HepG2 (cell line): ENCODE measurements at regions not wholly inside any gene's neighbourhood (a gene's known extent, or its start where the extent isn't known, plus 50 kb on each side); places are given as distances from the start of the nearest gene placed in this dataset.

Experiments used
- ATAC-seq: fragments of 200-7000 bp; cut with Tn5 transposase; 3 replicates; pipeline ENCODE4 v1.9.1; 2020; ENCODE audit warnings: mild to moderate bottlenecking, moderate library complexity
- BruUV-seq: library from RNA; stranded (reverse); fragments of 400-500 nt; replicated peaks from 2 replicates; lab custom pipeline; 2021; lab: Mats Ljungman, UMichigan
- CTCF ChIA-PET: fragments of 300-600 bp; formaldehyde crosslinking; extraction: SDS; loops from one replicate; lab custom pipeline; 2021; ENCODE audit warnings: low total read pairs, inconsistent platforms, low intra/inter-chr PET ratio; lab: Yijun Ruan, JAX
- POLR2A ChIA-PET: fragments of 350-600 bp; sonication (Branson Sonifier 250); formaldehyde crosslinking; loops from one replicate; lab custom pipeline; 2020; ENCODE audit warnings: antibody characterized with exemption, inconsistent platforms; lab: Yijun Ruan, JAX
- DNase-seq: peaks from one replicate; pipeline ENCODE4 v3.0.0-alpha.2; 2015; ENCODE audit warnings: low spot score
- FAIRE-seq: peaks from 3 replicates; lab custom pipeline; 2011; peaks lifted over from hg19 to GRCh38; lab: Jason Lieb, UNC
- H2AFZ ChIP-seq: one replicate; pipeline ENCODE4 v1.6.1; 2011; ENCODE audit warnings: low read length, inconsistent platforms
- H3K27ac ChIP-seq: fragments of 300-600 bp; 3 replicates; pipeline ENCODE4 v1.8.0; 2011; ENCODE audit warnings: mixed run types, mild to moderate bottlenecking, mixed read lengths, low read length, inconsistent platforms; ENCODE audit not compliant: insufficient read depth; ENCODE audit errors: extremely low read length
- H3K27me3 ChIP-seq, 2 experiments: fragments of 200-600 bp in 1 of 2; 2 replicates in 1 of 2; 3 replicates in 1 of 2; pipeline versions ENCODE4 v1.6.0 to v1.8.0; 2011; ENCODE audit warnings: low read length in 2 of 2, mild to moderate bottlenecking in 2 of 2, moderate library complexity in 2 of 2, inconsistent platforms in 1 of 2; ENCODE audit not compliant: insufficient read depth in 2 of 2, control insufficient read depth in 1 of 2
- H3K36me3 ChIP-seq, 2 experiments: fragments of 200-600 bp in 1 of 2; replicated peaks in 1 of 2; 2 replicates in 1 of 2; 3 replicates in 1 of 2; pipeline versions ENCODE4 v1.5.1 to v1.8.0; 2011; ENCODE audit warnings: low read length in 2 of 2, inconsistent platforms in 1 of 2; ENCODE audit not compliant: insufficient read depth in 2 of 2, control insufficient read depth in 1 of 2
- H3K4me1 ChIP-seq: 2 replicates; pipeline ENCODE4 v1.5.1; 2012; ENCODE audit warnings: low read length, inconsistent platforms; ENCODE audit not compliant: insufficient read depth
- H3K4me2 ChIP-seq: 2 replicates; pipeline ENCODE4 v1.6.0; 2011; ENCODE audit warnings: low read depth, low read length, inconsistent platforms
- H3K4me3 ChIP-seq, 3 experiments: fragments of 200-600 bp in 1 of 3; sonication (generic), shearing (Covaris generic) in 1 of 3; replicated peaks in 1 of 3; 2 replicates each; pipeline ENCODE4 v1.5.1; 2011 to 2016; ENCODE audit warnings: low read length in 3 of 3, inconsistent platforms in 2 of 3, low read depth in 2 of 3, mild to moderate bottlenecking in 2 of 3, control low read depth in 1 of 3, mixed read lengths in 1 of 3; ENCODE audit not compliant: insufficient read depth in 1 of 3
- H3K79me2 ChIP-seq: one replicate; pipeline ENCODE4 v1.6.1; 2011; ENCODE audit warnings: low read length, inconsistent platforms; ENCODE audit not compliant: insufficient read depth
- H3K9ac ChIP-seq: 2 replicates; pipeline ENCODE4 v1.6.0; 2011; ENCODE audit warnings: mild to moderate bottlenecking, low read depth, low read length, inconsistent platforms; ENCODE audit not compliant: insufficient read depth
- H3K9me3 ChIP-seq: 2 replicates; pipeline ENCODE4 v1.5.1; 2012; ENCODE audit warnings: mild to moderate bottlenecking, low read length
- H4K20me1 ChIP-seq: 2 replicates; pipeline ENCODE4 v1.6.0; 2011; ENCODE audit warnings: inconsistent platforms, mild to moderate bottlenecking, low read length, moderate library complexity; ENCODE audit not compliant: insufficient read depth
- ELF1 ChIP-seq: sonication (generic); formaldehyde crosslinking; IDR thresholded peaks from 2 replicates; pipeline ENCODE4 v1.4.0; 2020; ENCODE audit warnings: missing genetic modification reagents
- KDM3A ChIP-seq: IDR thresholded peaks from 2 replicates; pipeline ENCODE4 v1.6.1; 2018; ENCODE audit warnings: low read depth, missing compliant biosample characterization
- MTA3 ChIP-seq: sonication (generic); formaldehyde crosslinking; IDR thresholded peaks from 2 replicates; pipeline ENCODE4 v1.4.0; 2020; ENCODE audit warnings: missing genetic modification reagents
- POLR2A ChIP-seq, 2 experiments: IDR thresholded peaks; 2 replicates each; pipeline ENCODE4 v1.6.1; 2011; ENCODE audit warnings: low read depth in 2 of 2, low read length in 2 of 2, mild to moderate bottlenecking in 1 of 2, moderate library complexity in 1 of 2; ENCODE audit not compliant: insufficient read depth in 1 of 2
- POLR2G ChIP-seq: fragments of 200-400 bp; formaldehyde crosslinking; IDR thresholded peaks from 2 replicates; pipeline ENCODE4 v1.6.1; 2018; ENCODE audit warnings: mild to moderate bottlenecking, low read depth, low read length, moderate library complexity
- PRDM10 ChIP-seq: sonication (generic); formaldehyde crosslinking; IDR thresholded peaks from 2 replicates; pipeline ENCODE4 v1.4.0; 2020; ENCODE audit warnings: low read depth, missing genetic modification reagents
- RBAK ChIP-seq: sonication (generic); formaldehyde crosslinking; IDR thresholded peaks from 2 replicates; pipeline ENCODE4 v1.5.1; 2020; ENCODE audit warnings: mild to moderate bottlenecking, missing genetic modification reagents
- TAF1 ChIP-seq: sonication (generic); formaldehyde crosslinking; IDR thresholded peaks from 2 replicates; pipeline ENCODE4 v1.4.0; 2020; ENCODE audit warnings: missing genetic modification reagents
- TRAFD1 ChIP-seq: sonication (generic); formaldehyde crosslinking; IDR thresholded peaks from 2 replicates; pipeline ENCODE4 v1.5.1; 2020; ENCODE audit warnings: missing genetic modification reagents, mild to moderate bottlenecking, borderline replicate concordance
- ZNF10 ChIP-seq: sonication (generic); formaldehyde crosslinking; IDR thresholded peaks from 2 replicates; pipeline ENCODE4 v1.4.0; 2020; ENCODE audit warnings: mild to moderate bottlenecking, low read depth, missing genetic modification reagents, borderline replicate concordance
- ZNF253 ChIP-seq: sonication (generic); formaldehyde crosslinking; IDR thresholded peaks from 2 replicates; pipeline ENCODE4 v1.8.0; 2022; ENCODE audit warnings: mild to moderate bottlenecking, missing genetic modification reagents, borderline replicate concordance
- ZNF296 ChIP-seq: sonication (generic); formaldehyde crosslinking; conservative IDR thresholded peaks from 2 replicates; pipeline ENCODE4 v1.5.0; 2020; ENCODE audit warnings: mild to moderate bottlenecking, missing genetic modification reagents
- ZNF362 ChIP-seq: sonication (generic); formaldehyde crosslinking; IDR thresholded peaks from 2 replicates; pipeline ENCODE4 v1.4.0; 2020; ENCODE audit warnings: missing genetic modification reagents, mild to moderate bottlenecking, borderline replicate concordance
- ZSCAN9 ChIP-seq: IDR thresholded peaks from 2 replicates; pipeline ENCODE4 v1.6.1; 2016; ENCODE audit warnings: borderline replicate concordance
- WGBS: methylation state at CpG from one replicate; pipeline ENCODE4 v1.1.6; 2017; ENCODE audit warnings: low lambda C conversion rate; 5-methylcytosine and 5-hydroxymethylcytosine counted together
- in situ Hi-C: cut with HindIII; loops from 2 replicates; pipeline ENCODE4 v1.10.0; 2017; ENCODE audit warnings: low pct_unique_long_range_greater_than_20kb; ENCODE audit not compliant: extremely low pct_ligation_motif_present
- intact Hi-C: fragments of 100-400 bp; cut with micrococcal nuclease; formaldehyde crosslinking; loops from one replicate; pipeline ENCODE4 v1.10.0; 2022; ENCODE audit not compliant: unreplicated experiment

- no peak for DNase-seq
- POLR2A ChIA-PET: no interaction called here
- H3K9ac ChIP-seq: no peak overlapping the region
- H2AFZ ChIP-seq: no peak overlapping the region
- H3K79me2 ChIP-seq: no peaks in the 10 kb centered on the region
- CTCF ChIA-PET: no interaction called here
- TF ChIP-seq ZSCAN9 (CRISPR knock-in tag) (no peak), KDM3A (no peak), TRAFD1 (CRISPR knock-in tag) (no peak), PRDM10 (CRISPR knock-in tag) (no peak), ZNF362 (no peak), POLR2A (IDR thresholded peaks at IDR 0.05; ENCODE audit: insufficient read depth in 1 of 2, low read depth in 2 of 2, low read length in 2 of 2) (no peak), ELF1 (CRISPR knock-in tag) (no peak), ZNF296 (no peak), POLR2G (no peak), TAF1 (CRISPR knock-in tag) (no peak), MTA3 (CRISPR knock-in tag) (no peak), ZNF253 (CRISPR knock-in tag) (no peak), RBAK (CRISPR knock-in tag) (no peak), ZNF10 (CRISPR knock-in tag) (no peak)
- no peak overlapping the region for H3K27ac ChIP-seq
- 3% methylated on average over 3 of the region's 3 CpGs for WGBS
- in situ Hi-C loops: no loop called here
- H3K4me1 ChIP-seq: no peaks in the 10 kb centered on the region
- ATAC-seq: no peak
- no peak for FAIRE-seq
- no peaks in the 10 kb centered on the region for H3K36me3 ChIP-seq
- intact Hi-C loops: no loop called here
- BruUV-seq: no TSS peak
- H4K20me1 ChIP-seq: no peaks in the 10 kb centered on the region
- H3K4me3 ChIP-seq: no peak overlapping the region
- no peaks in the 10 kb centered on the region; a peak in 1 of 5 replicates for H3K27me3 ChIP-seq
- H3K9me3 ChIP-seq: no peaks in the 10 kb centered on the region
- no peak overlapping the region for H3K4me2 ChIP-seq
Observed at GRCh38 chr5:89417515-89417914, 534.5 kb upstream of the MEF2C start.
